Thoracic aorta (tissue), 2 donors: ENCODE measurements at regions not wholly inside any gene's neighbourhood (a gene's known extent, or its start where the extent isn't known, plus 50 kb on each side); places are given as distances from the start of the nearest gene placed in this dataset.

Experiments used
- ATAC-seq: fragments of 150-250 bp; one replicate; pipeline ENCODE4 v1.8.0; 2017; ENCODE audit warnings: low read depth; ENCODE audit not compliant: insufficient number of reproducible peaks, low FRiP score
- DNase-seq: peaks from one replicate; pipeline ENCODE4 v3.0.0-alpha.2; 2020; ENCODE audit warnings: low spot score
- H3K27ac ChIP-seq, 2 donors: fragments of 200-600 bp; sonication (generic); 1 replicate in 1 of 2; 2 replicates in 1 of 2; pipeline ENCODE4 v1.5.1; 2016; ENCODE audit warnings: mild to moderate bottlenecking in 2 of 2, moderate library complexity in 2 of 2
- H3K27me3 ChIP-seq: fragments of 200-600 bp; sonication (generic); replicated peaks from 2 replicates; pipeline ENCODE4 v1.6.0; 2016; ENCODE audit warnings: mild to moderate bottlenecking; ENCODE audit not compliant: insufficient read depth
- H3K36me3 ChIP-seq: fragments of 200-600 bp; sonication (generic); one replicate; pipeline ENCODE4 v1.5.1; 2016
- H3K4me1 ChIP-seq, 2 donors: fragments of 200-600 bp; sonication (generic); 1 replicate in 1 of 2; 2 replicates in 1 of 2; pipeline versions ENCODE4 v1.5.1 to v1.6.0; 2016; ENCODE audit warnings: low read depth in 2 of 2, mild to moderate bottlenecking in 1 of 2; ENCODE audit not compliant: control insufficient read depth in 1 of 2
- H3K4me3 ChIP-seq: fragments of 200-600 bp; sonication (generic); 2 replicates; pipeline ENCODE4 v1.5.1; 2016; ENCODE audit warnings: mild to moderate bottlenecking
- H3K9me3 ChIP-seq: fragments of 200-600 bp; sonication (generic); 2 replicates; pipeline ENCODE4 v1.5.1; 2016
- TF ChIP-seq, protein P1 (sequence below): fragments of 200-600 bp; sonication (generic); IDR thresholded peaks from one replicate; pipeline ENCODE4 v1.5.1; 2019; ENCODE audit warnings: antibody characterized with exemption

DNA sequence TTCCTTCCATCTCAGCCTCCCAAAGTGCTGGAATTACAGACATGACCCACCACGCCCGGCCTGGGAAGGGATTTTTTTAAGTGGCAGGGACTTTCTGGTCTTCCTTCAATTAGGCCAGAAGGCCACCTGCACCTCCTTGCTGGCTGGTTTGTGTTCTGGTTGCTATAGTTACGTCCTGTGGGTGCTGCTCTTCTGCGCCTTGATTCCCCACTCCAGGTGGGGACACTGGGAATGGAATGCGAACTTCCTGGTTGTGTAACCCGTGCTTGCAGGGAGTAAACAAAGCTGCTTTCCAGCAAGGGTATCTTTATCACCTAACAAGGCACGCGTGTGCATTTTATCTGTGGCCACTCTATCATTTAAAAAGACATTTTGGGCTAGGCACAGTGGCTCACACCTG lies 117.7 kb downstream of the PLEKHG1 start:
- H3K4me1 ChIP-seq = no peaks in the 10 kb centered on the region
- no peaks in the 10 kb centered on the region for H3K36me3 ChIP-seq
- H3K27ac ChIP-seq = no peak overlapping the region
- TF ChIP-seq, protein P1, sequence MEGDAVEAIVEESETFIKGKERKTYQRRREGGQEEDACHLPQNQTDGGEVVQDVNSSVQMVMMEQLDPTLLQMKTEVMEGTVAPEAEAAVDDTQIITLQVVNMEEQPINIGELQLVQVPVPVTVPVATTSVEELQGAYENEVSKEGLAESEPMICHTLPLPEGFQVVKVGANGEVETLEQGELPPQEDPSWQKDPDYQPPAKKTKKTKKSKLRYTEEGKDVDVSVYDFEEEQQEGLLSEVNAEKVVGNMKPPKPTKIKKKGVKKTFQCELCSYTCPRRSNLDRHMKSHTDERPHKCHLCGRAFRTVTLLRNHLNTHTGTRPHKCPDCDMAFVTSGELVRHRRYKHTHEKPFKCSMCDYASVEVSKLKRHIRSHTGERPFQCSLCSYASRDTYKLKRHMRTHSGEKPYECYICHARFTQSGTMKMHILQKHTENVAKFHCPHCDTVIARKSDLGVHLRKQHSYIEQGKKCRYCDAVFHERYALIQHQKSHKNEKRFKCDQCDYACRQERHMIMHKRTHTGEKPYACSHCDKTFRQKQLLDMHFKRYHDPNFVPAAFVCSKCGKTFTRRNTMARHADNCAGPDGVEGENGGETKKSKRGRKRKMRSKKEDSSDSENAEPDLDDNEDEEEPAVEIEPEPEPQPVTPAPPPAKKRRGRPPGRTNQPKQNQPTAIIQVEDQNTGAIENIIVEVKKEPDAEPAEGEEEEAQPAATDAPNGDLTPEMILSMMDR = no peak
- ATAC-seq = no peak
- no peak for DNase-seq
- no peaks in the 10 kb centered on the region for H3K9me3 ChIP-seq
- no peak overlapping the region for H3K4me3 ChIP-seq
- H3K27me3 ChIP-seq = no peaks in the 10 kb centered on the region

DNA sequence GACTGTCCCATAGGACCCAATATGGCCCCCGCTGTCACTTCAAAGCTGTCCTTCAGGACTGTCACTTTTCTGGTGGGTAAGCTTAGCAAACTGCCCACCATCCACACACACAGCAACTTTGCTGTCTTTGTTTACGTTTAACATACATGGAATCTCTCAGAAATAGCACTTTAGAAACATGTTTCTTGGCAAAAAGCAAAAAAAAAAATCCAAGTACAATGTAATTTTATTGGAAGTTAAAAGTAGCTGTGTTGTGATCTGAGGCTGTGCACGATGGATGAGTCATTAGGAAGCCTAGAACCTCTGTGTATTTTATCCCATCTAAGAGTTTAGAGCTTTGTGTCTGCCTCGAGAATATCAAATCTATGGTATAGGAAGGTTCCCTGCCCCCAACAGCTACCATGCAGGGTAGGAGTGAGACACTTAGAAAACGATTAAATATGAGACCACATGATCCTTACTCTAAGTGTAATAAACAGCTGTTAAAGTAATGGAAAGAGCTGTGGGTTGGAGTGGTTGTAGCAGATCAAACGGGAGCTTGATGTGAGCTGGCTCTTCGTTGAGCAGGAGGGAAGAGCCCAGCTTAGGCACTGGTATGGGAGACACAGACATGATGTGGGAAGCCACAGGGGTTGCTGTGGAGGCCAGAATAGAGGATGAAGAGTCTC lies 119.5 kb downstream of the PLEKHG1 start:
- TF ChIP-seq, protein P1 = no peak
- Histone ChIP-seq H3K27ac (no peak overlapping the region), H3K4me3 (no peak overlapping the region), H3K27me3 (no peaks in the 10 kb centered on the region), H3K9me3 (no peaks in the 10 kb centered on the region), H3K4me1 (no peaks in the 10 kb centered on the region), H3K36me3 (no peaks in the 10 kb centered on the region)
- ATAC-seq (no peak), DNase-seq (no peak)

DNA sequence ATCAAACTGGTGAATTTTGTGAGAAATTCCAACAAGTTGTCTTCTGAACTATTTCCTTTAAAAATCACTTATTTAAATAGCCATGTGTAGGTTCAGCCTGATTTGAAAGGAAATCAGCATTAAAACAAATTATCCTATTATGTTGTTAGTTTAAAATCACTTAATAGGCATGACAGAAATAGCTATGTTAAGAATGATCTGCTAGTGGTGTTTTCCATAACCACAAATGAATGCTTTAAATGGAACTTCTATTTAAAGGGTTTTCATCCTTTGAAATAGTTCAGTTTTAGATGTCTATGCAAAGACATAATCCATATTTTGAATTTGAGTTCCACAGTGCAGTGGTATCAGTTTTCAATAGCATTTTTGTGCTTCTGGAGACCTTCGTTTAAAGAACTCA lies 120.1 kb downstream of the PLEKHG1 start:
- Histone ChIP-seq H3K4me3 (no peak overlapping the region), H3K27ac (no peak overlapping the region), H3K9me3 (no peaks in the 10 kb centered on the region), H3K4me1 (no peaks in the 10 kb centered on the region), H3K36me3 (no peaks in the 10 kb centered on the region), H3K27me3 (no peaks in the 10 kb centered on the region)
- no peak for DNase-seq
- TF ChIP-seq, protein P1 = no peak
- ATAC-seq = no peak

DNA sequence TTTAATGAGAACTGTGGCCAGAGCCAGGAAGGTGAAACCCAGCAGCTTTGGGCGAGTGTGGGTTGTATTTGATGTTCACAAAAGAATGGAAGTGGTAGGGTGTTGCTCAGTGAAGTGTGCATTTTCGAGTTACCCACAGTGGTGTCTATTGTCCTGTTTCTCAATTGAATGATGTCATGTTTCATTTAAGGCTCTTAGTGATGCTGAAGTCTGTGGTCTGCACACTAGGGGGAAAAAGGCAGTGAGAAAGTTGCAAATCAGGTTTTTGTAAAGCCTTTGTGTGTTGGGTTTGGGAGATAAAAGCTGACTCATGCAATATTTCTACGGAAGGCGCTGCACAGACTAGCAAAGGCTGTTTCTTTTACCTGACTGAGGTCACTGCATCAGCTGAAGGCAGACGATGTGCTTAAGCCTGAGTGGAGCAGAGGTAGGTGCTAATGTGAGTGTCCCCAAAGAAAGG lies 121.1 kb downstream of the PLEKHG1 start:
- no peaks in the 10 kb centered on the region for H3K4me1 ChIP-seq
- no peak for ATAC-seq
- no peak overlapping the region for H3K27ac ChIP-seq
- no peaks in the 10 kb centered on the region for H3K36me3 ChIP-seq
- H3K4me3 ChIP-seq = no peak overlapping the region
- DNase-seq = no peak
- H3K9me3 ChIP-seq = no peaks in the 10 kb centered on the region
- TF ChIP-seq, protein P1 = no peak
- H3K27me3 ChIP-seq = no peaks in the 10 kb centered on the region

DNA sequence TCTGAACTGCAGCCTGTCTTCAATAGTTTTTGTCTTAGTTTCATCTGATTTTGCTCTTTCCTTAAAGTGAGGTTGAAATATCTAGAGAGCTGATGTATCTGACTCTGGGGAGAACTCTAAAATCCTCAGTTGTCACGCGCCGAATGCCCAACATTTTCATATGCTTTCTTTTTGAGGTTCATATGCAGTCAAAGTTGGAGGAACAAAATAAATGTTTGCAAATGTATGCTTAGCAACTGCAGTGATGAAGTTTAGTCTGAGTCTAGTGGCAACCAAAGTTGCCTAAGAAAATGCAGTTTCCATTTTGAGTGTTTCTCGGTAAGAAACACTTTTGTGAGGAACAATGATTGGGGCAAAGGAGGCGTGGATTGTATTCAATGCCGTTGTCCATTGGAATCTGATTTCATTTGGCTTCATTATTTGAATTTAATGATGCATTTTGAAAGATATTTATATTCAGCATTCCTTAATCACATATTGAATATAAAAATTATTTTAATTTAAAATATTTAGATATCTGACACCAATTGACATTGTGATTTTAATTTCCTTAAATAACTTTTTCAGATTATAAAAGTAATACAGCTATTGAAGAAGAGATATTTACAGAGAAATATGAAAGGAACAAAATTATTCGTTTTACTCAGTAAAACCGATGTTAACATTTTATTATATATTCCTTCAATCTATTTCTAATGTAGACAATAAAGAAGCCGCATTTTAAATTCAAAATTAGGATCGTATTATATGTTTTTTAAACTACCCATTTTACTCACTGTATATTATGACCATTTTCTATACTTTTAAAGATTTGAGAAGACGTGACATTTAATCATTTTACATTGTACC lies 122.0 kb downstream of the PLEKHG1 start:
- Histone ChIP-seq H3K4me1 (no peaks in the 10 kb centered on the region), H3K4me3 (no peak overlapping the region), H3K27me3 (no peaks in the 10 kb centered on the region), H3K9me3 (no peaks in the 10 kb centered on the region), H3K27ac (no peak overlapping the region), H3K36me3 (no peaks in the 10 kb centered on the region)
- ATAC-seq = no peak
- TF ChIP-seq, protein P1 = no peak
- no peak for DNase-seq
